ENCODE measurements at regions not wholly inside any gene's neighbourhood (a gene's known extent, or its start where the extent isn't known, plus 50 kb on each side); places are given as distances from the start of the nearest gene placed in this dataset.

- Histone ChIP-seq H3K79me2 (no peaks in the 10 kb centered on the region), H3K27me3 (ENCODE audit: control insufficient read depth, insufficient read depth, low read length) (no peaks in the 10 kb centered on the region), H3K4me3 (ENCODE audit: low read depth, low read length) (no peak overlapping the region), H3K36me3 (ENCODE audit: control insufficient read depth, insufficient read depth, low read length) (no peaks in the 10 kb centered on the region), H2AFZ (no peak overlapping the region), H3K4me2 (ENCODE audit: low read length) (no peak overlapping the region), H3K27ac (no peak overlapping the region), H3K9me3 (ENCODE audit: control insufficient read depth, low read length) (no peaks in the 10 kb centered on the region), H3K4me1 (no peaks in the 10 kb centered on the region), H3K9ac (no peak overlapping the region)
- TF ChIP-seq CTCF (IDR thresholded peaks at IDR 0.05) = no peak
These were observed 160.2 kb downstream of the BTBD3 start for GRCh38 chr20:12077875-12078274.

GRCh38 chr20:12079490-12079889, 161.8 kb downstream of the BTBD3 start:
- Histone ChIP-seq H3K4me1 (no peaks in the 10 kb centered on the region), H3K4me3 (ENCODE audit: low read depth, low read length) (no peak overlapping the region), H3K79me2 (no peaks in the 10 kb centered on the region), H3K9ac (no peak overlapping the region), H2AFZ (no peak overlapping the region), H3K4me2 (ENCODE audit: low read length) (no peak overlapping the region), H3K36me3 (ENCODE audit: control insufficient read depth, insufficient read depth, low read length) (no peaks in the 10 kb centered on the region), H3K27ac (no peak overlapping the region), H3K9me3 (ENCODE audit: control insufficient read depth, low read length) (no peaks in the 10 kb centered on the region), H3K27me3 (ENCODE audit: control insufficient read depth, insufficient read depth, low read length) (no peaks in the 10 kb centered on the region)
- no peak for TF ChIP-seq CTCF (IDR thresholded peaks at IDR 0.05)

- Histone ChIP-seq H3K4me1 (no peaks in the 10 kb centered on the region), H3K27me3 (ENCODE audit: control insufficient read depth, insufficient read depth, low read length) (no peaks in the 10 kb centered on the region), H3K27ac (no peak overlapping the region), H2AFZ (no peak overlapping the region), H3K79me2 (no peaks in the 10 kb centered on the region), H3K9me3 (ENCODE audit: control insufficient read depth, low read length) (no peaks in the 10 kb centered on the region), H3K9ac (no peak overlapping the region), H3K4me3 (ENCODE audit: low read depth, low read length) (no peak overlapping the region), H3K36me3 (ENCODE audit: control insufficient read depth, insufficient read depth, low read length) (no peaks in the 10 kb centered on the region), H3K4me2 (ENCODE audit: low read length) (no peak overlapping the region)
- no peak for TF ChIP-seq CTCF (IDR thresholded peaks at IDR 0.05)
These were observed 165.6 kb downstream of the BTBD3 start for GRCh38 chr20:12083269-12083668.

- no peaks in the 10 kb centered on the region for H3K4me1 ChIP-seq
- no peaks in the 10 kb centered on the region for H3K36me3 ChIP-seq (ENCODE audit: control insufficient read depth, insufficient read depth, low read length)
- H3K9me3 ChIP-seq (ENCODE audit: control insufficient read depth, low read length) = no peaks in the 10 kb centered on the region
- H3K27ac ChIP-seq = no peak overlapping the region
- no peaks in the 10 kb centered on the region for H3K79me2 ChIP-seq
- no peak overlapping the region for H3K4me2 ChIP-seq (ENCODE audit: low read length)
- H3K9ac ChIP-seq = no peak overlapping the region
- no peak overlapping the region for H2AFZ ChIP-seq
- no peaks in the 10 kb centered on the region for H3K27me3 ChIP-seq (ENCODE audit: control insufficient read depth, insufficient read depth, low read length)
- no peak overlapping the region for H3K4me3 ChIP-seq (ENCODE audit: low read depth, low read length)
- no peak for TF ChIP-seq CTCF (IDR thresholded peaks at IDR 0.05)
These were observed 166.8 kb downstream of the BTBD3 start for GRCh38 chr20:12084482-12084881.

GRCh38 chr20:12086359-12086758, 168.7 kb downstream of the BTBD3 start:
- H3K4me2 ChIP-seq (ENCODE audit: low read length) = no peak overlapping the region
- no peaks in the 10 kb centered on the region for H3K4me1 ChIP-seq
- no peaks in the 10 kb centered on the region for H3K36me3 ChIP-seq (ENCODE audit: control insufficient read depth, insufficient read depth, low read length)
- no peak overlapping the region for H3K9ac ChIP-seq
- no peaks in the 10 kb centered on the region for H3K27me3 ChIP-seq (ENCODE audit: control insufficient read depth, insufficient read depth, low read length)
- no peak overlapping the region for H3K27ac ChIP-seq
- no peaks in the 10 kb centered on the region for H3K9me3 ChIP-seq (ENCODE audit: control insufficient read depth, low read length)
- no peaks in the 10 kb centered on the region for H3K79me2 ChIP-seq
- H2AFZ ChIP-seq = no peak overlapping the region
- TF ChIP-seq CTCF (IDR thresholded peaks at IDR 0.05) = no peak
- H3K4me3 ChIP-seq (ENCODE audit: low read depth, low read length) = no peak overlapping the region
